Natural killer cell (primary cell): ENCODE measurements at regions not wholly inside any gene's neighbourhood (a gene's known extent, or its start where the extent isn't known, plus 50 kb on each side); places are given as distances from the start of the nearest gene placed in this dataset.

Experiments used
- ATAC-seq, 3 donors: fragments of 150-1000 bp in 2 of 3; fragments of 200-7000 bp in 1 of 3; cut with Tn5 transposase; 1 replicate in 1 of 3; 2 replicates in 2 of 3; pipeline ENCODE4 v1.10.0; 2021; ENCODE audit warnings: mild to moderate bottlenecking in 2 of 3, moderate library complexity in 2 of 3
- DNase-seq, 2 donors: peaks; one replicate each; pipeline versions ENCODE4 v3.0.0 to v3.0.0-alpha.2; 2013 to 2021; ENCODE audit warnings: mixed read lengths in 1 of 2
- H3K27ac ChIP-seq: one replicate; pipeline ENCODE4 v1.5.1; 2013; ENCODE audit warnings: mild to moderate bottlenecking, low read length
- H3K27me3 ChIP-seq: one replicate; pipeline ENCODE4 v1.6.1; 2013; ENCODE audit warnings: low read length; ENCODE audit not compliant: control insufficient read depth, insufficient read depth
- H3K36me3 ChIP-seq: one replicate; pipeline ENCODE4 v1.6.1; 2013; ENCODE audit warnings: low read length; ENCODE audit not compliant: control insufficient read depth, insufficient read depth
- H3K4me1 ChIP-seq: one replicate; pipeline ENCODE4 v1.6.1; 2013; ENCODE audit warnings: low read length; ENCODE audit not compliant: control insufficient read depth, insufficient read depth
- H3K4me3 ChIP-seq: one replicate; pipeline ENCODE4 v1.5.1; 2013; ENCODE audit warnings: low read length
- H3K9me3 ChIP-seq: one replicate; pipeline ENCODE4 v1.6.1; 2013; ENCODE audit warnings: low read length; ENCODE audit not compliant: control insufficient read depth, insufficient read depth
- H3K27ac Mint-ChIP-seq, 2 donors: one replicate each; pipeline ENCODE4 v1.8.0; 2022; ENCODE audit warnings: mild to moderate bottlenecking in 2 of 2, mixed read lengths in 2 of 2, moderate library complexity in 1 of 2
- H3K27me3 Mint-ChIP-seq, 2 donors: one replicate each; pipeline ENCODE4 v1.8.0; 2022; ENCODE audit warnings: low read depth in 2 of 2, mixed read lengths in 2 of 2
- H3K36me3 Mint-ChIP-seq: one replicate; pipeline ENCODE4 v1.8.0; 2022; ENCODE audit warnings: mixed read lengths
- H3K4me1 Mint-ChIP-seq, 2 donors: one replicate each; pipeline ENCODE4 v1.8.0; 2022; ENCODE audit warnings: mixed read lengths in 2 of 2
- H3K4me3 Mint-ChIP-seq: one replicate; pipeline ENCODE4 v1.8.0; 2022; ENCODE audit warnings: mild to moderate bottlenecking, moderate library complexity, mixed read lengths
- H3K9me3 Mint-ChIP-seq, 2 donors: one replicate each; pipeline ENCODE4 v1.8.0; 2022; ENCODE audit warnings: mixed read lengths in 2 of 2
- CTCF ChIP-seq: fragments of 200-600 bp; IDR thresholded peaks from one replicate; pipeline ENCODE4 v1.8.0; 2022; ENCODE audit warnings: antibody characterized with exemption
- WGBS: methylation state at CpG from one replicate; pipeline ENCODE4 v1.1.7; 2013; ENCODE audit warnings: missing lambda C conversion rate; ENCODE audit not compliant: insufficient coverage; 5-methylcytosine and 5-hydroxymethylcytosine counted together
- intact Hi-C: fragments of 100-400 bp; cut with micrococcal nuclease; formaldehyde crosslinking; loops from one replicate; pipeline ENCODE4 v1.14.2; 2022

- H3K27me3 ChIP-seq: peaks cover 3% of the 10 kb centered on the region
- H3K9me3 ChIP-seq: no peaks in the 10 kb centered on the region
- Mint-ChIP-seq H3K4me1 (no peaks in the 10 kb centered on the region), H3K9me3 (no peaks in the 10 kb centered on the region), H3K27me3 (peaks cover 9 to 38% of the 10 kb centered on the region in 2 donors), H3K4me3 (no peak overlapping the region), H3K27ac (no peak overlapping the region), H3K36me3 (no peaks in the 10 kb centered on the region)
- intact Hi-C loops: no loop called here
- no peak for TF ChIP-seq CTCF
- H3K36me3 ChIP-seq: no peaks in the 10 kb centered on the region
- no peak overlapping the region for H3K4me3 ChIP-seq
- no peak overlapping the region for H3K27ac ChIP-seq
- WGBS: 63% methylated on average over 17 of the region's 19 CpGs
- DNase-seq (no peak), ATAC-seq (no peak)
- no peaks in the 10 kb centered on the region for H3K4me1 ChIP-seq
Measured at GRCh38 chr6:168158213-168158979, 79.4 kb upstream of the FRMD1 start.

GRCh38 chr6:168157272-168158212 lies 78.5 kb upstream of the FRMD1 start:
- Histone ChIP-seq H3K27me3 (peaks cover 3% of the 10 kb centered on the region), H3K36me3 (no peaks in the 10 kb centered on the region), H3K4me1 (no peaks in the 10 kb centered on the region), H3K27ac (no peak overlapping the region), H3K9me3 (no peaks in the 10 kb centered on the region), H3K4me3 (no peak overlapping the region)
- Mint-ChIP-seq H3K4me3 (no peak overlapping the region), H3K9me3 (no peaks in the 10 kb centered on the region), H3K36me3 (no peaks in the 10 kb centered on the region), H3K27me3 (peaks cover 9 to 34% of the 10 kb centered on the region in 2 donors), H3K4me1 (no peaks in the 10 kb centered on the region), H3K27ac (no peak overlapping the region)
- ATAC-seq (no peak), DNase-seq (no peak)
- intact Hi-C loops: no loop called here
- WGBS: 41% methylated on average over 18 of the region's 18 CpGs
- TF ChIP-seq CTCF: no peak

- no peaks in the 10 kb centered on the region for H3K4me1 Mint-ChIP-seq
- Histone ChIP-seq H3K36me3 (no peaks in the 10 kb centered on the region), H3K4me1 (no peaks in the 10 kb centered on the region), H3K4me3 (no peak overlapping the region), H3K27ac (no peak overlapping the region), H3K27me3 (peaks cover 3% of the 10 kb centered on the region), H3K9me3 (no peaks in the 10 kb centered on the region)
- H3K27ac Mint-ChIP-seq: no peak overlapping the region
- intact Hi-C loops: no loop called here
- no peaks in the 10 kb centered on the region for H3K36me3 Mint-ChIP-seq
- no peak for DNase-seq
- no peak for ATAC-seq
- no peak for TF ChIP-seq CTCF
- H3K4me3 Mint-ChIP-seq: no peak overlapping the region
- H3K9me3 Mint-ChIP-seq: no peaks in the 10 kb centered on the region
- H3K27me3 Mint-ChIP-seq: peaks cover 9 to 34% of the 10 kb centered on the region in 2 donors
- 87% methylated on average over 12 of the region's 12 CpGs for WGBS
Measured at GRCh38 chr6:168156742-168157265, 77.8 kb upstream of the FRMD1 start.
